HEK293 (cell line): ENCODE measurements at regions not wholly inside any gene's neighbourhood (a gene's known extent, or its start where the extent isn't known, plus 50 kb on each side); places are given as distances from the start of the nearest gene placed in this dataset.

ENCODE experiments used
- KLF1 ChIP-seq: fragments of 450-650 bp; formaldehyde crosslinking; IDR thresholded peaks from 2 replicates; pipeline ENCODE4 v1.5.1; 2016; ENCODE audit warnings: missing biosample characterization, missing genetic modification characterization
- MYNN ChIP-seq: fragments of 450-650 bp; formaldehyde crosslinking; IDR thresholded peaks from 2 replicates; pipeline ENCODE4 v1.5.1; 2016; ENCODE audit warnings: missing biosample characterization, missing genetic modification characterization, borderline replicate concordance
- MZF1 ChIP-seq: fragments of 450-650 bp; formaldehyde crosslinking; IDR thresholded peaks from 2 replicates; pipeline ENCODE4 v1.5.1; 2017; ENCODE audit warnings: missing biosample characterization, missing genetic modification characterization, borderline replicate concordance
- PRDM2 ChIP-seq: fragments of 450-650 bp; formaldehyde crosslinking; IDR thresholded peaks from 2 replicates; pipeline ENCODE4 v1.5.1; 2016; ENCODE audit warnings: missing biosample characterization, missing genetic modification characterization, borderline replicate concordance
- ZNF24 ChIP-seq: fragments of 450-650 bp; formaldehyde crosslinking; IDR thresholded peaks from 2 replicates; pipeline ENCODE4 v1.5.1; 2016; ENCODE audit warnings: missing biosample characterization, missing genetic modification characterization
- ZNF354C ChIP-seq: fragments of 450-650 bp; formaldehyde crosslinking; IDR thresholded peaks from 2 replicates; pipeline ENCODE4 v1.5.1; 2016; ENCODE audit warnings: missing biosample characterization, missing genetic modification characterization, low read depth, borderline replicate concordance
- ZNF530 ChIP-seq: fragments of 450-650 bp; formaldehyde crosslinking; IDR thresholded peaks from 2 replicates; pipeline ENCODE4 v1.5.1; 2016; ENCODE audit warnings: low read depth, missing biosample characterization, missing genetic modification characterization
- ZSCAN23 ChIP-seq: fragments of 450-650 bp; formaldehyde crosslinking; IDR thresholded peaks from 2 replicates; pipeline ENCODE4 v1.5.1; 2016; ENCODE audit warnings: missing biosample characterization, missing genetic modification characterization
- TF ChIP-seq, protein P1 (sequence below): fragments of 450-650 bp; formaldehyde crosslinking; IDR thresholded peaks from 2 replicates; pipeline ENCODE4 v1.5.1; 2016; ENCODE audit warnings: missing biosample characterization, missing genetic modification characterization
- TF ChIP-seq, protein P2 (sequence below): fragments of 450-650 bp; formaldehyde crosslinking; IDR thresholded peaks from 2 replicates; pipeline ENCODE4 v1.5.1; 2016; ENCODE audit warnings: missing biosample characterization, missing genetic modification characterization

GRCh38 chr2:2672249-2672648 is 341.2 kb upstream of the MYT1L start:
- TF ChIP-seq, protein P1, sequence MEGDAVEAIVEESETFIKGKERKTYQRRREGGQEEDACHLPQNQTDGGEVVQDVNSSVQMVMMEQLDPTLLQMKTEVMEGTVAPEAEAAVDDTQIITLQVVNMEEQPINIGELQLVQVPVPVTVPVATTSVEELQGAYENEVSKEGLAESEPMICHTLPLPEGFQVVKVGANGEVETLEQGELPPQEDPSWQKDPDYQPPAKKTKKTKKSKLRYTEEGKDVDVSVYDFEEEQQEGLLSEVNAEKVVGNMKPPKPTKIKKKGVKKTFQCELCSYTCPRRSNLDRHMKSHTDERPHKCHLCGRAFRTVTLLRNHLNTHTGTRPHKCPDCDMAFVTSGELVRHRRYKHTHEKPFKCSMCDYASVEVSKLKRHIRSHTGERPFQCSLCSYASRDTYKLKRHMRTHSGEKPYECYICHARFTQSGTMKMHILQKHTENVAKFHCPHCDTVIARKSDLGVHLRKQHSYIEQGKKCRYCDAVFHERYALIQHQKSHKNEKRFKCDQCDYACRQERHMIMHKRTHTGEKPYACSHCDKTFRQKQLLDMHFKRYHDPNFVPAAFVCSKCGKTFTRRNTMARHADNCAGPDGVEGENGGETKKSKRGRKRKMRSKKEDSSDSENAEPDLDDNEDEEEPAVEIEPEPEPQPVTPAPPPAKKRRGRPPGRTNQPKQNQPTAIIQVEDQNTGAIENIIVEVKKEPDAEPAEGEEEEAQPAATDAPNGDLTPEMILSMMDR (tag by site-specific recombination), result no peak
- no peak for TF ChIP-seq ZSCAN23 (tag by site-specific recombination)
- TF ChIP-seq ZNF24 (tag by site-specific recombination), result no peak
- no peak for TF ChIP-seq ZNF354C (tag by site-specific recombination)
- no peak for TF ChIP-seq MYNN
- no peak for TF ChIP-seq PRDM2 (tag by site-specific recombination)
- TF ChIP-seq MZF1 (tag by site-specific recombination), result no peak
- no peak for TF ChIP-seq ZNF530 (tag by site-specific recombination)
- TF ChIP-seq, protein P2, sequence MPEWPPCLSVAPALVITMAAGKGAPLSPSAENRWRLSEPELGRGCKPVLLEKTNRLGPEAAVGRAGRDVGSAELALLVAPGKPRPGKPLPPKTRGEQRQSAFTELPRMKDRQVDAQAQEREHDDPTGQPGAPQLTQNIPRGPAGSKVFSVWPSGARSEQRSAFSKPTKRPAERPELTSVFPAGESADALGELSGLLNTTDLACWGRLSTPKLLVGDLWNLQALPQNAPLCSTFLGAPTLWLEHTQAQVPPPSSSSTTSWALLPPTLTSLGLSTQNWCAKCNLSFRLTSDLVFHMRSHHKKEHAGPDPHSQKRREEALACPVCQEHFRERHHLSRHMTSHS (tag by site-specific recombination), result no peak
- TF ChIP-seq KLF1 (tag by site-specific recombination), result no peak
